ENCODE measurements at regions not wholly inside any gene's neighbourhood (a gene's known extent, or its start where the extent isn't known, plus 50 kb on each side); places are given as distances from the start of the nearest gene placed in this dataset.

DNA sequence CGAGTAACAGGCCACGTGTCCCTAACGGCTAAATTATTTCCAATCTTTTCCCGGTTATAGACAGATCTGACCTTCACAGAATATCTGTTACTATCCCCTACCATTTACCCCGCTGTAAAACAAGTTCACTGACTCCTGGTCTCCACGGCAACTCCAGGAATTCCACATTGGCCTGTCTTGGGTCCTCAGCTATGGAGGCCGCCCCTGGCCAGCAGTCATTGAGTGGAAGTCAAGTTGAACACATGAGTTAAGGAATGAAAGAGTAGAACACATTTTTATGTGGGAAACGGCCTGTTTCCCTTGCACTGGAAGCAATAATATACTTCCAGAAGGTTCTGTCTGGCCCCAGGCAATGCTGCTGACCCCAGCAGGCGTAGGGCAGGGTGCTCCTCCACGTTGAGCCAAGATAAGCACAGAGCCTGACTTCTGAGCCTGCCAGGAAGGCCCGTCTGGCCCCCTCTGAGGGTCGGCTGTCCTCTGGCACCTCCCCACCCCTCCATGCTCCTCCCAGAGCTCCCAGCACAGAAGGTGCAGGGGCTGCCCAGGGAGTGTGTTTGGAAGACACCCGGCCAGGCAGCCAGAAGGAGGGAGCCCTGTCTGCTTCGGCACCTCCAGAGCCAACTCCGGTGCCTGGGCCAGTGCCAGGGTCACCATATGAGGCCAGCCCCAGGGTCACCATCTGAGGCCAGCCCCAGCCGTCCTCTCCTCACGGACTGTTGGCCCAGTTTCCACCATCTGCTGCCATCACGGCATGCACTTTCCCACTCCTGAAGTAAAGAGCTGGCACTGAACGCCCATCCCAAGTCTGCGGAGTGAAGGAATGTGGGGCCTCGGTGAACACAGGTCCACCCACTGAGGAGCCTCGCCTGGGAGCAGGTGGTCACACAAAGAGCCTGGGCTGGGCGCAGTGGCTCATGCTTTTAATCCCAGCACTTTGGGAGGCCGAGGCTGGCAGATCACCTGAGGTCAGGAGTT, 813.2 kb downstream of the BRD1 start:
- H3K4me3 ChIP-seq (ENCODE audit: control insufficient read depth, low read depth, low read length) = no peak overlapping the region
- DNase-seq (ENCODE audit: low read depth) = no peak
- TF ChIP-seq, protein P1, sequence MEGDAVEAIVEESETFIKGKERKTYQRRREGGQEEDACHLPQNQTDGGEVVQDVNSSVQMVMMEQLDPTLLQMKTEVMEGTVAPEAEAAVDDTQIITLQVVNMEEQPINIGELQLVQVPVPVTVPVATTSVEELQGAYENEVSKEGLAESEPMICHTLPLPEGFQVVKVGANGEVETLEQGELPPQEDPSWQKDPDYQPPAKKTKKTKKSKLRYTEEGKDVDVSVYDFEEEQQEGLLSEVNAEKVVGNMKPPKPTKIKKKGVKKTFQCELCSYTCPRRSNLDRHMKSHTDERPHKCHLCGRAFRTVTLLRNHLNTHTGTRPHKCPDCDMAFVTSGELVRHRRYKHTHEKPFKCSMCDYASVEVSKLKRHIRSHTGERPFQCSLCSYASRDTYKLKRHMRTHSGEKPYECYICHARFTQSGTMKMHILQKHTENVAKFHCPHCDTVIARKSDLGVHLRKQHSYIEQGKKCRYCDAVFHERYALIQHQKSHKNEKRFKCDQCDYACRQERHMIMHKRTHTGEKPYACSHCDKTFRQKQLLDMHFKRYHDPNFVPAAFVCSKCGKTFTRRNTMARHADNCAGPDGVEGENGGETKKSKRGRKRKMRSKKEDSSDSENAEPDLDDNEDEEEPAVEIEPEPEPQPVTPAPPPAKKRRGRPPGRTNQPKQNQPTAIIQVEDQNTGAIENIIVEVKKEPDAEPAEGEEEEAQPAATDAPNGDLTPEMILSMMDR (IDR thresholded peaks at IDR 0.05; ENCODE audit: control insufficient read depth, insufficient read depth, low read depth, low read length, missing control alignments) = no peak

DNA sequence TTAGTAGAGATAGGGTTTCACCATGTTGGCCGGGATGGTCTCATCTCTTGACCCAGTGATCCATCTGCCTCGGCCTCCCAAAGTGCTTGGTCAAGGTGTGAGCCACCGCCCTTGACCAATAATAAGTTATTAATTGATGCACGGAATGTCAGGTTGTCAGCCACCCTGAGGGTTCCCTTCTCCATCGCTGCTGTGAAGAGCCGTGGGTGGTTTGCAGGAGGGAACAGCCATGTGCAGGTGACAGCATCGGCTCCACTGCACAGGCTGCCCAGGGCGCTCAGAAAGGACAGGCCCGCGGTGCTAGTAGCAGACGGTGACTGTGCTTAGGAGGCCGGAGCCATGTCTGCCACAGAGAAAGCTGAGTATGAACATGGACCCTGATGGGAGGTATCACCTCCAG, 814.0 kb downstream of the BRD1 start:
- H3K4me3 ChIP-seq (ENCODE audit: control insufficient read depth, low read depth, low read length) = no peak overlapping the region
- no peak for DNase-seq (ENCODE audit: low read depth)
- TF ChIP-seq, protein P1 (IDR thresholded peaks at IDR 0.05; ENCODE audit: control insufficient read depth, insufficient read depth, low read depth, low read length, missing control alignments) = no peak

DNA sequence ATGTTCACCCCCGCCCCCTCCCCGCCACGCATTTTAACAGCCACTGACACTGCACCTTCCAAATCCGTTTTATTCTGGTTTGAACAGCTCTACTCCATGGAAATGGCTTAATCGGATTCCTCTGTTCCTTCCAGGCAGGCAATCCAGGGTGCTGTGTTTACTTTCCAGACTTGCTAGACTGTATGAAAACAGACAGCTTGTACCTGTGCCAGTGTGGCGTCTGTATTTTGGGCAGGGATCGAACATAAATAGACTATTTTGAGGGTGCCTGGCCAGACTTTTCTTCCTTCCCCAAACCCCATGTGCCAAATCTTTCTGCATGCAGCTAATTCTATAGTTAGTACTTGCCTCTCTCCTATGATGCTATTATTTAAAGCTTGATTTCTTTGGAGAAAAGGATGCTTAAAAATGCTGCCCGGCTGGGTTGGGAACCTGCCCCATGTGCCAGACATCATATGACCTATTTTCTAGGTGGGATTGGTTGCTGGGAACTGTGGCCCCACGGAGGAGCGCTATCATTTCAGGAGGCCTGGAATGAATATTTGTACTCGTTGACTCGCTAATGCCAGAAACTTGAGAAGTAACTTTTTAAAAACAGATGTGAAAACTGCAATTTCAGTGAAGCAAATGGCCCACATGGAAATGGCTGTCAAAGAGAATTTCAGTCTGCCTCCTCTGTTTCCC, 814.8 kb downstream of the BRD1 start:
- TF ChIP-seq, protein P1 (IDR thresholded peaks at IDR 0.05; ENCODE audit: control insufficient read depth, insufficient read depth, low read depth, low read length, missing control alignments) = no peak

DNA sequence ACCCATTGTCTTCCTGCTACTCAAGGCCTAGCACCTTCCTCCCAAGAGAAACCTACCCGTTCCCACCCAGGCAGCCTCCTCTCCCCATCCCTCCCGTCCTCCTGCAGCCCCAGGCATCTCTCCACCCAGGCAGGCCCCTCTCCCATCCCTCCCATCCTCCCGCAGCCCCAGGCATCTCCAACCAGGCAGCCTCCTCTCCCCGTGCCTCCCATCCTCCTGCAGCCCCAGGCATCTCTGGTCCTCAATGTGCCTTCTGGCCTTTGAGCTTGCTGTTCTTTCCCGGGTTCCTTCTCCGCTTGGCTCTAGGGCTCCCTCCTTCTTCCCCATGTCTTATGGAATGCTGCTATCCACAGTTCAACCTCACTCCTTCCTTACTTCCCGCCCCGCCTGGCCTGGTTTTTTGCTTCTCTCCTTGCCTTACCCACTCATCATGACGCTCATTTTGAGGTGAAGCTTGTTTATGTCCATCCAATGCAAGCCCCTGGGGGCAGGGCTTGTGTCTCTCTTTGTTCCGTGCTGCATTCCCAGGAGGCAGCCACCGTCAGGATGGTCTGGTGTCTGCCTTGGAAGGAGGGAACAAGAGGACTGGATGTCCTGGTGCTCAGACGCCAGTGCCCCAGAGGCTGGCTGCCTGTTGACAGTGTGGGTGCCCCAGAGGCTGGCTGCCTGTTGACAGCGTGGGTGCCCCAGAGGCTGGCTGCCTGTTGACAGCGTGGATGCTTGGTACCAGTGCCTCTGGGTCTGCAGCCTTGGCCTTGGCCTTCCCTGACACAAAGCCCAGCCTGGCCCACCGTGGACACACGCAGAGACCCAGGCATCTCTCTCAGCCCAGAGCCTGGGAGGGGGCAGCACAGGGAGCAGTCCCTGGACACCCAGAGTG, 815.7 kb downstream of the BRD1 start:
- TF ChIP-seq, protein P1 (IDR thresholded peaks at IDR 0.05; ENCODE audit: control insufficient read depth, insufficient read depth, low read depth, low read length, missing control alignments) = no peak
- DNase-seq (ENCODE audit: low read depth) = no peak

More for the DNA sequence above, 814.8 kb downstream of the BRD1 start:
- H3K4me3 ChIP-seq (ENCODE audit: control insufficient read depth, low read depth, low read length) = no peak overlapping the region
- no peak for DNase-seq (ENCODE audit: low read depth)

DNA sequence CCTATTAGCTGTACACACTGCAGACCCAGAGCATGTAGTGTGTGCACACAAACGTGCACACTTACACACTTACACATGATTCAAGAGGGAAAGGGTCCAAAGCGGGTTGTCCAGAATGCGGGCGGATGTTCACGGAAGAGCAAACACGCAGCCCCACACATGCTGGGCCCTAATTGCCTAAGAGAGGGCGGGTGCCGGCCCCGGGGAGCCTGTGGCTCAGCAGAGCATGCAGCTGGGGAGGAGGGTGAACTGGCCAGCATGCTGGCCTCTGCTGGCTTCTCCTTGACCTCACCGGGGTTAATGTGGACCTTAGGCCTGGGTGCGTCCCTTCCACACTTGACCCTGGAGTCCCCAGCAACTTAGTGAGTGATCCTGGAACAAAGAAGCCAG, 816.3 kb downstream of the BRD1 start:
- no peak for DNase-seq (ENCODE audit: low read depth)
- H3K4me3 ChIP-seq (ENCODE audit: control insufficient read depth, low read depth, low read length) = no peak overlapping the region
- TF ChIP-seq, protein P1 (IDR thresholded peaks at IDR 0.05; ENCODE audit: control insufficient read depth, insufficient read depth, low read depth, low read length, missing control alignments) = no peak

More for the DNA sequence above, 815.7 kb downstream of the BRD1 start:
- no peak overlapping the region for H3K4me3 ChIP-seq (ENCODE audit: control insufficient read depth, low read depth, low read length)

DNA sequence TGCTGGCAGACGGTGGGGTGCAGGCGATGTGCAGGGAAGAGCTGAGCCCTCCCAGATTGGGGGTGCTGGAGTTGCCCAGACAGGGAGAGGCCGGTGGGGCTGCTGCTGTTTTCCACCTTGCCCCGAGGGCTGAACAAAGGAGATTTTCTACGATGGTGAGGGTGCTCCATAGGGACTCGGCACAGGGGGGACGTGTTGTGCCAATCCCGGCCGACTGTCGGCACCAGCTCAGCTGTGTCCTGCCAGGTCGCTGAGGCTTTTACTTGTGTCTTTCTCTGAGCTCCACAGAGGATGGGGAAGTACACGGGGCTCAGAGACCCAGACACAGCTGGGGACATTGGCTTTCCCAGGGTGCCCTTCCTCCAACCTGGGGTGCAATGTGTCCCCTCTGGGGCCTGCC, 816.8 kb downstream of the BRD1 start:
- no peak for DNase-seq (ENCODE audit: low read depth)
- TF ChIP-seq, protein P1 (IDR thresholded peaks at IDR 0.05; ENCODE audit: control insufficient read depth, insufficient read depth, low read depth, low read length, missing control alignments) = no peak
- no peak overlapping the region for H3K4me3 ChIP-seq (ENCODE audit: control insufficient read depth, low read depth, low read length)

All from AG09309 (cell line).